DOHH2 (cell line): ENCODE measurements at regions not wholly inside any gene's neighbourhood (a gene's known extent, or its start where the extent isn't known, plus 50 kb on each side); places are given as distances from the start of the nearest gene placed in this dataset.

Experiments used
- H3F3A ChIP-seq: fragments of 200-600 bp; sonication (generic), shearing (Covaris generic); 2 replicates; pipeline ENCODE4 v1.6.0; 2016; ENCODE audit warnings: antibody characterized with exemption, mild to moderate bottlenecking; ENCODE audit not compliant: control insufficient read depth, insufficient read depth
- H3K27ac ChIP-seq: fragments of 200-600 bp; sonication (generic); 2 replicates; pipeline ENCODE4 v1.5.1; 2014; ENCODE audit warnings: low read depth, mild to moderate bottlenecking, low read length, moderate library complexity
- H3K27me3 ChIP-seq: fragments of 200-600 bp; sonication (generic); 2 replicates; pipeline ENCODE4 v1.6.1; 2014; ENCODE audit warnings: mild to moderate bottlenecking, low read length, mixed read lengths; ENCODE audit not compliant: control insufficient read depth
- H3K36me3 ChIP-seq: fragments of 200-600 bp; sonication (generic); 2 replicates; pipeline ENCODE4 v1.6.1; 2014; ENCODE audit warnings: mild to moderate bottlenecking, low read length, moderate library complexity, mixed read lengths; ENCODE audit not compliant: control insufficient read depth
- H3K4me1 ChIP-seq: fragments of 200-600 bp; sonication (generic); 2 replicates; pipeline ENCODE4 v1.6.1; 2014; ENCODE audit warnings: mild to moderate bottlenecking, low read length, mixed read lengths; ENCODE audit not compliant: control insufficient read depth
- H3K4me2 ChIP-seq: fragments of 200-600 bp; sonication (generic); 2 replicates; pipeline ENCODE4 v1.6.0; 2014; ENCODE audit warnings: mild to moderate bottlenecking, low read length, moderate library complexity
- H3K4me3 ChIP-seq: fragments of 200-600 bp; sonication (generic); 2 replicates; pipeline ENCODE4 v1.5.1; 2014; ENCODE audit warnings: mild to moderate bottlenecking, low read length, mixed read lengths
- H3K79me2 ChIP-seq: fragments of 200-600 bp; sonication (generic); 2 replicates; pipeline ENCODE4 v1.6.1; 2014; ENCODE audit warnings: mild to moderate bottlenecking, low read length, mixed read lengths; ENCODE audit not compliant: control insufficient read depth
- H3K9me2 ChIP-seq: fragments of 200-600 bp; sonication (generic); replicated peaks from 2 replicates; pipeline ENCODE4 v1.6.1; 2014; ENCODE audit warnings: mild to moderate bottlenecking, low read length, mixed read lengths; ENCODE audit not compliant: control insufficient read depth
- H3K9me3 ChIP-seq: fragments of 200-600 bp; sonication (generic); 2 replicates; pipeline ENCODE4 v1.6.1; 2014; ENCODE audit warnings: antibody characterized with exemption, low read length, mixed read lengths; ENCODE audit not compliant: control insufficient read depth, insufficient read depth
- H4K20me1 ChIP-seq: fragments of 200-600 bp; sonication (generic); 2 replicates; pipeline ENCODE4 v1.6.0; 2014; ENCODE audit warnings: low read depth, mild to moderate bottlenecking, antibody characterized with exemption, low read length, moderate library complexity; ENCODE audit not compliant: control insufficient read depth, insufficient read depth
- EZH2phosphoT487 ChIP-seq: fragments of 200-600 bp; sonication (generic); IDR thresholded peaks from 2 replicates; pipeline ENCODE4 v1.6.1; 2017; ENCODE audit warnings: borderline replicate concordance, mild to moderate bottlenecking, antibody characterized with exemption, low read length, moderate library complexity, mixed read lengths
- TF ChIP-seq, protein P1 (sequence below): fragments of 200-600 bp; sonication (generic); IDR thresholded peaks from one replicate; pipeline ENCODE4 v1.5.1; 2014; ENCODE audit warnings: antibody characterized with exemption, mild to moderate bottlenecking, low read depth, low read length; ENCODE audit not compliant: poor library complexity, severe bottlenecking

DNA sequence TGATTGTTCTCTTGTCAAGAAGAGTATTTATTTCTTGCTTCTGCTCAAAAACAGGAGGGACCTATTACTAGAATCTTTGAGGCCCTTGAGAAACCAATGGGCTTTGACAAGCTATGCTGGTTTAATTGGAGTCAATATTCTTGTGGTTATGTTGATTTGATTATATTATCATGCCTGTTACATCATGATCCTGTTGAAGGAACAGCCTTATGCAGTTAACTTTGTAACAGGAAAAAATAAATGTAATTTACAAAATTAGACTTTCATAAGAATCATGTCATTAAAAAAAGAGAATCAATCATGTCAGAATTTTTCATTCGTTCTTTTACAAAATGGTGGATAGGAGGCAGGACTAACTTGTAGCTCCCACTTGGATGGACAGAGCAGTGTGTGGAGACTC, 386.1 kb upstream of the DDI1 start:
- H3K4me2 ChIP-seq, result no peak overlapping the region
- H3F3A ChIP-seq, result no peaks in the 10 kb centered on the region
- no peaks in the 10 kb centered on the region for H3K79me2 ChIP-seq
- H3K36me3 ChIP-seq, result no peaks in the 10 kb centered on the region
- H3K4me3 ChIP-seq, result no peak overlapping the region
- H3K27me3 ChIP-seq, result no peaks in the 10 kb centered on the region
- no peaks in the 10 kb centered on the region for H3K9me2 ChIP-seq
- TF ChIP-seq, protein P1, sequence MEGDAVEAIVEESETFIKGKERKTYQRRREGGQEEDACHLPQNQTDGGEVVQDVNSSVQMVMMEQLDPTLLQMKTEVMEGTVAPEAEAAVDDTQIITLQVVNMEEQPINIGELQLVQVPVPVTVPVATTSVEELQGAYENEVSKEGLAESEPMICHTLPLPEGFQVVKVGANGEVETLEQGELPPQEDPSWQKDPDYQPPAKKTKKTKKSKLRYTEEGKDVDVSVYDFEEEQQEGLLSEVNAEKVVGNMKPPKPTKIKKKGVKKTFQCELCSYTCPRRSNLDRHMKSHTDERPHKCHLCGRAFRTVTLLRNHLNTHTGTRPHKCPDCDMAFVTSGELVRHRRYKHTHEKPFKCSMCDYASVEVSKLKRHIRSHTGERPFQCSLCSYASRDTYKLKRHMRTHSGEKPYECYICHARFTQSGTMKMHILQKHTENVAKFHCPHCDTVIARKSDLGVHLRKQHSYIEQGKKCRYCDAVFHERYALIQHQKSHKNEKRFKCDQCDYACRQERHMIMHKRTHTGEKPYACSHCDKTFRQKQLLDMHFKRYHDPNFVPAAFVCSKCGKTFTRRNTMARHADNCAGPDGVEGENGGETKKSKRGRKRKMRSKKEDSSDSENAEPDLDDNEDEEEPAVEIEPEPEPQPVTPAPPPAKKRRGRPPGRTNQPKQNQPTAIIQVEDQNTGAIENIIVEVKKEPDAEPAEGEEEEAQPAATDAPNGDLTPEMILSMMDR, result no peak
- TF ChIP-seq EZH2phosphoT487, result no peak
- H3K27ac ChIP-seq, result no peak overlapping the region
- peaks cover 13% of the 10 kb centered on the region for H3K4me1 ChIP-seq
- H3K9me3 ChIP-seq, result peaks cover 4% of the 10 kb centered on the region; the same call in 1 of the 2 replicates
- H4K20me1 ChIP-seq, result no peaks in the 10 kb centered on the region

DNA sequence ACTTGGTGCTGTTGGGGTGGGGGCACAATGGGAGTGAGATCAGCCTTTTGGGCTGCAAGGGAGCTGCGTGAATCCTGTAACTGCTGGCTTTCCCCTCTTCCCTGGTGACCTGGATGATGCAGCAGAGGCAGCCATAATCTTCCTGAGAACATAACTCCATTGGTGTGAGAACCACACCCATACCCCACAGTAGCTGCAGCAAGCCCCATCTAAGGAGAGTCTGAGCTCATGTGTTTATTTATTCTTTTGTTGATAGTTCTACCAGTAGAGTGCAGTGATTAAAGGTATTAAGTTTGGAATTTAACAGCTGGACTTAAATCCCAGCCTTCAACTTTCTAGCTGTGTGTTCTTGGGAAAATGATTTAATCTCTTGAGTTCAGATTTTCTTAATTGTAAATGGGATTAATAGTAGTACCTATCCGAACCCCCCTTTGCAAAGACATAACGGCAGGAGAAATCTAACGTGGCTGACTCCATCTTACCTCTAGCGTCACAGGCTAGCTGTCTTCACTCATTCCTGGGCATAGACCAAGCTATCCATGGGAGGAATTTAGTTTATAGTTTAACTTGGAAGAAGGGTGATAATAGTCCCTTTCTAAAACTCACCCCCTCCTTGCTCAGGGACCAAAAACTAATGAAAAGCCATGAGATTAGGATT, 385.0 kb upstream of the DDI1 start:
- TF ChIP-seq, protein P1, result no peak
- no peak for TF ChIP-seq EZH2phosphoT487
- H3K27me3 ChIP-seq, result no peaks in the 10 kb centered on the region
- no peak overlapping the region for H3K4me3 ChIP-seq
- H3K27ac ChIP-seq, result no peak overlapping the region
- no peaks in the 10 kb centered on the region for H3K36me3 ChIP-seq
- no peak overlapping the region for H3K4me2 ChIP-seq
- H3K9me2 ChIP-seq, result no peaks in the 10 kb centered on the region
- no peaks in the 10 kb centered on the region for H3F3A ChIP-seq
- H4K20me1 ChIP-seq, result no peaks in the 10 kb centered on the region
- peaks cover 13% of the 10 kb centered on the region for H3K4me1 ChIP-seq
- peaks cover 4% of the 10 kb centered on the region; the same call in 1 of the 2 replicates for H3K9me3 ChIP-seq
- H3K79me2 ChIP-seq, result no peaks in the 10 kb centered on the region

DNA sequence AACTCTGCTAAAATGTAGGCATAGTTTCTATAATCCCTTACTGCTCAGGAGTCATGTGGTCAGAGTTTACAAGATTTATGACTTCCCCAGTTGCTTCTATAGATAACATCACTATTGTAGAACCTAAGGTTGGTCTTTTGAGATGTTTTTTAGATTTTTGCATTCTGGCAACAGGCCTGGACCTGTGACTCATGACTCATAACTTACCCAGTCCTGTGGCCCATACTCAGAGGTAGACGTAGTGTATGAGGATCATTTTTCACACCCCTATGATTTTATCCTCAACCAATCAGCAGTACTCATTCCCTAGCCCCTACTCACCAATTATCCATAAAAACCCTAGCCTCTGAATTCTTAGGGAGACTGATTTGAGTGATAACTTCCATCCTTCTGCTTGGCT, 384.4 kb upstream of the DDI1 start:
- no peak for TF ChIP-seq EZH2phosphoT487
- TF ChIP-seq, protein P1, result no peak
- no peaks in the 10 kb centered on the region for H3F3A ChIP-seq
- H3K9me2 ChIP-seq, result no peaks in the 10 kb centered on the region
- peaks cover 13% of the 10 kb centered on the region for H3K4me1 ChIP-seq
- no peak overlapping the region for H3K4me2 ChIP-seq
- no peaks in the 10 kb centered on the region for H3K27me3 ChIP-seq
- H3K9me3 ChIP-seq, result peaks cover 4% of the 10 kb centered on the region; the same call in 1 of the 2 replicates
- H3K36me3 ChIP-seq, result no peaks in the 10 kb centered on the region
- no peak overlapping the region for H3K4me3 ChIP-seq
- no peaks in the 10 kb centered on the region for H4K20me1 ChIP-seq
- H3K27ac ChIP-seq, result no peak overlapping the region
- no peaks in the 10 kb centered on the region for H3K79me2 ChIP-seq

- Histone ChIP-seq H3K79me2 (no peaks in the 10 kb centered on the region), H3F3A (no peaks in the 10 kb centered on the region), H3K4me2 (no peak overlapping the region), H3K4me3 (no peak overlapping the region), H4K20me1 (no peaks in the 10 kb centered on the region), H3K4me1 (no peaks in the 10 kb centered on the region), H3K27ac (no peak overlapping the region), H3K9me3 (peaks cover 4% of the 10 kb centered on the region; the same call in 1 of the 2 replicates), H3K9me2 (no peaks in the 10 kb centered on the region), H3K27me3 (no peaks in the 10 kb centered on the region), H3K36me3 (no peaks in the 10 kb centered on the region)
- TF ChIP-seq EZH2phosphoT487, result no peak
- TF ChIP-seq, protein P1, result no peak
These were observed 380.1 kb upstream of the DDI1 start for GRCh38 chr11:103656382-103656781.
